Occipital lobe (tissue), 1 donor: ENCODE measurements at regions not wholly inside any gene's neighbourhood (a gene's known extent, or its start where the extent isn't known, plus 50 kb on each side); places are given as distances from the start of the nearest gene placed in this dataset.

Experiments
- DNase-seq: peaks from one replicate; lab custom pipeline; 2025; lab: John Stamatoyannopoulos, UW

- no peak for DNase-seq
These were observed 457.9 kb downstream of the FOXO1 start for GRCh38 chr13:40208517-40208916.

- no peak for DNase-seq
These were observed 455.4 kb downstream of the FOXO1 start for GRCh38 chr13:40210865-40211585.

- no peak for DNase-seq
These were observed 454.9 kb downstream of the FOXO1 start for GRCh38 chr13:40211586-40211968.

- DNase-seq: no peak
These were observed 452.7 kb downstream of the FOXO1 start for GRCh38 chr13:40213779-40214178.

- DNase-seq: no peak
These were observed 451.1 kb downstream of the FOXO1 start for GRCh38 chr13:40215311-40215710.

GRCh38 chr13:40215747-40216146 lies 450.7 kb downstream of the FOXO1 start:
- no peak for DNase-seq

GRCh38 chr13:40217675-40218074 lies 448.8 kb downstream of the FOXO1 start:
- no peak for DNase-seq

GRCh38 chr13:40220299-40220935 lies 446.0 kb downstream of the FOXO1 start:
- DNase-seq: no peak

- no peak for DNase-seq
These were observed 445.3 kb downstream of the FOXO1 start for GRCh38 chr13:40221131-40221459.

GRCh38 chr13:40221460-40222201 lies 444.8 kb downstream of the FOXO1 start:
- DNase-seq: no peak

- no peak for DNase-seq
These were observed 442.9 kb downstream of the FOXO1 start for GRCh38 chr13:40223585-40223984.

GRCh38 chr13:40228496-40228895 lies 437.9 kb downstream of the FOXO1 start:
- no peak for DNase-seq

GRCh38 chr13:40228990-40229389 lies 437.5 kb downstream of the FOXO1 start:
- no peak for DNase-seq

GRCh38 chr13:40230833-40231266 lies 435.6 kb downstream of the FOXO1 start:
- no peak for DNase-seq

GRCh38 chr13:40231311-40231710 lies 435.1 kb downstream of the FOXO1 start:
- DNase-seq: no peak

- DNase-seq: no peak
These were observed 434.7 kb downstream of the FOXO1 start for GRCh38 chr13:40231751-40232150.

GRCh38 chr13:40232311-40233040 lies 434.0 kb downstream of the FOXO1 start:
- no peak for DNase-seq

- DNase-seq: no peak
These were observed 432.7 kb downstream of the FOXO1 start for GRCh38 chr13:40233731-40234195.

- DNase-seq: no peak
These were observed 431.2 kb downstream of the FOXO1 start for GRCh38 chr13:40235160-40235796.

GRCh38 chr13:40236566-40237168 lies 429.8 kb downstream of the FOXO1 start:
- no peak for DNase-seq

- no peak for DNase-seq
These were observed 427.7 kb downstream of the FOXO1 start for GRCh38 chr13:40238761-40239160.
